ENCODE measurements at regions not wholly inside any gene's neighbourhood (a gene's known extent, or its start where the extent isn't known, plus 50 kb on each side); places are given as distances from the start of the nearest gene placed in this dataset.

GRCh38 chr7:25318047-25318446 is 89.8 kb upstream of the NPVF start:
- no peaks in the 10 kb centered on the region for H3K9me2 ChIP-seq (ENCODE audit: insufficient read depth, low read length)
- no peak overlapping the region for H3K9ac ChIP-seq (ENCODE audit: low read length)
- H3K27ac ChIP-seq (ENCODE audit: low read length), result peak overlapping the region; percentile 10
- no peak overlapping the region for H2AFZ ChIP-seq (ENCODE audit: low read depth, low read length)
- H3K36me3 ChIP-seq (ENCODE audit: insufficient read depth, low read length), result no peaks in the 10 kb centered on the region
- H3K9me3 ChIP-seq (ENCODE audit: low read length), result no peaks in the 10 kb centered on the region
- no peaks in the 10 kb centered on the region for H3K79me2 ChIP-seq (replicated peaks; ENCODE audit: insufficient read depth, low read length)
- peak overlapping the region; percentile 6 for H3K4me2 ChIP-seq (ENCODE audit: low read length)
- no peak overlapping the region for H3K4me3 ChIP-seq (ENCODE audit: low read length)
- no peak for TF ChIP-seq EP300 (conservative IDR thresholded peaks at IDR 0.05; ENCODE audit: poor library complexity, severe bottlenecking)
- peak; percentile 23 for TF ChIP-seq CTCF (IDR thresholded peaks at IDR 0.05; ENCODE audit: poor library complexity, severe bottlenecking)
- no peaks in the 10 kb centered on the region for H3F3A ChIP-seq (ENCODE audit: insufficient read depth, low read length, poor library complexity, severe bottlenecking)
- H3K27me3 ChIP-seq (ENCODE audit: insufficient read depth, low read depth, low read length), result no peaks in the 10 kb centered on the region
- H4K20me1 ChIP-seq (ENCODE audit: insufficient read depth), result no peaks in the 10 kb centered on the region

GRCh38 chr7:25319707-25320106 is 91.4 kb upstream of the NPVF start:
- no peaks in the 10 kb centered on the region for H3K27me3 ChIP-seq (ENCODE audit: insufficient read depth, low read depth, low read length)
- no peaks in the 10 kb centered on the region for H3K36me3 ChIP-seq (ENCODE audit: insufficient read depth, low read length)
- no peak overlapping the region for H3K9ac ChIP-seq (ENCODE audit: low read length)
- H4K20me1 ChIP-seq (ENCODE audit: insufficient read depth), result no peaks in the 10 kb centered on the region
- H3K79me2 ChIP-seq (replicated peaks; ENCODE audit: insufficient read depth, low read length), result no peaks in the 10 kb centered on the region
- no peak overlapping the region for H3K4me3 ChIP-seq (ENCODE audit: low read length)
- no peaks in the 10 kb centered on the region for H3K9me2 ChIP-seq (ENCODE audit: insufficient read depth, low read length)
- H3K4me2 ChIP-seq (ENCODE audit: low read length), result no peak overlapping the region
- H3K9me3 ChIP-seq (ENCODE audit: low read length), result no peaks in the 10 kb centered on the region
- TF ChIP-seq EZH2 (IDR thresholded peaks at IDR 0.05; ENCODE audit: borderline replicate concordance, insufficient read depth, low read length, poor library complexity, severe bottlenecking) (no peak), SMC3 (conservative IDR thresholded peaks at IDR 0.05; ENCODE audit: poor library complexity) (no peak), TAF1 (IDR thresholded peaks at IDR 0.05; ENCODE audit: low read depth) (no peak), MXI1 (conservative IDR thresholded peaks at IDR 0.05; ENCODE audit: poor library complexity, severe bottlenecking) (no peak), RAD21 (conservative IDR thresholded peaks at IDR 0.05) (no peak), REST (IDR thresholded peaks at IDR 0.05; ENCODE audit: borderline replicate concordance) (no peak), POLR2AphosphoS5 (IDR thresholded peaks at IDR 0.05) (no peak), CTCF (IDR thresholded peaks at IDR 0.05; ENCODE audit: poor library complexity, severe bottlenecking) (no peak), EP300 (conservative IDR thresholded peaks at IDR 0.05; ENCODE audit: poor library complexity, severe bottlenecking) (no peak)
- H3F3A ChIP-seq (ENCODE audit: insufficient read depth, low read length, poor library complexity, severe bottlenecking), result no peaks in the 10 kb centered on the region
- no peak overlapping the region for H2AFZ ChIP-seq (ENCODE audit: low read depth, low read length)
- no peak overlapping the region for H3K27ac ChIP-seq (ENCODE audit: low read length)

All from neural cell (in vitro differentiated cells).